H1 (cell line): ENCODE measurements at regions not wholly inside any gene's neighbourhood (a gene's known extent, or its start where the extent isn't known, plus 50 kb on each side); places are given as distances from the start of the nearest gene placed in this dataset.

Experiments
- CTCF ChIA-PET: fragments of 300-600 bp; sonication (Branson Sonifier 250); formaldehyde crosslinking; loops from one replicate; lab custom pipeline; 2021; ENCODE audit not compliant: partially characterized antibody; lab: Charles Lee
- POLR2A ChIA-PET: fragments of 300-600 bp; sonication (Branson Sonifier 250); formaldehyde crosslinking; loops from one replicate; lab custom pipeline; 2021; ENCODE audit warnings: inconsistent platforms; ENCODE audit not compliant: partially characterized antibody; lab: Charles Lee
- DNase-seq, 2 experiments: peaks; one replicate each; pipeline versions ENCODE4 v3.0.0 to v3.0.0-alpha.2; 2010 to 2022; ENCODE audit warnings: low spot score in 2 of 2, low read depth in 1 of 2, mixed read lengths in 1 of 2
- FAIRE-seq: peaks from 2 replicates; lab custom pipeline; 2011; peaks lifted over from hg19 to GRCh38; lab: Jason Lieb, UNC
- H2AFZ ChIP-seq: 2 replicates; pipeline ENCODE4 v1.8.1; 2012; ENCODE audit warnings: low read length, inconsistent platforms
- H2AK5ac ChIP-seq: 2 replicates; pipeline ENCODE4 v1.6.1; 2013; ENCODE audit warnings: low read depth, low read length
- H2BK120ac ChIP-seq: replicated peaks from 2 replicates; pipeline ENCODE3; 2013; ENCODE audit warnings: low read depth, low read length, inconsistent platforms
- H2BK12ac ChIP-seq: 2 replicates; pipeline ENCODE4 v1.6.1; 2013; ENCODE audit warnings: low read depth, low read length
- H2BK15ac ChIP-seq: 2 replicates; pipeline ENCODE4 v1.6.1; 2013; ENCODE audit warnings: low read length
- H2BK20ac ChIP-seq: 2 replicates; pipeline ENCODE4 v1.6.1; 2013; ENCODE audit warnings: low read length
- H2BK5ac ChIP-seq: 2 replicates; pipeline ENCODE4 v1.6.1; 2013; ENCODE audit warnings: low read depth, low read length
- H3K14ac ChIP-seq: 2 replicates; pipeline ENCODE4 v1.6.1; 2013; ENCODE audit warnings: inconsistent platforms; ENCODE audit not compliant: insufficient read length
- H3K18ac ChIP-seq: 2 replicates; pipeline ENCODE4 v1.6.1; 2013; ENCODE audit warnings: low read length; ENCODE audit errors: extremely low read depth
- H3K23ac ChIP-seq: 2 replicates; pipeline ENCODE4 v1.6.1; 2013; ENCODE audit warnings: inconsistent platforms; ENCODE audit not compliant: insufficient read length
- H3K23me2 ChIP-seq: 2 replicates; pipeline ENCODE4 v1.6.1; 2013; ENCODE audit warnings: low read depth, low read length
- H3K27ac ChIP-seq: 2 replicates; pipeline ENCODE4 v1.6.1; 2011; ENCODE audit warnings: low read depth, low read length, inconsistent platforms
- H3K27me3 ChIP-seq, 4 experiments: replicated peaks in 1 of 4; 1 replicate in 1 of 4; 2 replicates in 3 of 4; pipeline versions ENCODE4 v1.6.1 to v1.8.1; 2011 to 2013; ENCODE audit warnings: low read length in 3 of 4, mild to moderate bottlenecking in 3 of 4, inconsistent platforms in 2 of 4, mixed read lengths in 2 of 4, moderate library complexity in 1 of 4; ENCODE audit not compliant: control insufficient read depth in 3 of 4, insufficient read depth in 3 of 4; ENCODE audit errors: extremely low read depth in 1 of 4
- H3K36me3 ChIP-seq, 4 experiments: 2 replicates each; pipeline versions ENCODE4 v1.6.1 to v1.8.1; 2011 to 2013; ENCODE audit warnings: mild to moderate bottlenecking in 4 of 4, low read length in 3 of 4, moderate library complexity in 2 of 4, control low read depth in 1 of 4, inconsistent platforms in 1 of 4; ENCODE audit not compliant: insufficient read depth in 4 of 4, control insufficient read depth in 2 of 4
- H3K4ac ChIP-seq: replicated peaks from 2 replicates; pipeline ENCODE3; 2013; ENCODE audit warnings: low read length, low read depth, mixed read lengths, inconsistent platforms; ENCODE audit not compliant: insufficient read length
- H3K4me1 ChIP-seq, 4 experiments: replicated peaks in 1 of 4; 1 replicate in 1 of 4; 2 replicates in 3 of 4; pipeline versions ENCODE4 v1.6.1 to v1.8.1; 2011 to 2013; ENCODE audit warnings: low read length in 3 of 4, inconsistent platforms in 2 of 4, mixed read lengths in 1 of 4; ENCODE audit not compliant: insufficient read depth in 4 of 4, control insufficient read depth in 3 of 4
- H3K4me2 ChIP-seq, 2 experiments: 2 replicates each; pipeline versions ENCODE4 v1.6.1 to v1.8.1; 2011 to 2013; ENCODE audit warnings: low read depth in 2 of 2, low read length in 2 of 2, control low read depth in 1 of 2, inconsistent platforms in 1 of 2, mild to moderate bottlenecking in 1 of 2; ENCODE audit not compliant: insufficient read depth in 1 of 2
- H3K4me3 ChIP-seq, 4 experiments: fragments of 200-600, 300-600 bp in 1 of 4; sonication (generic), shearing (Covaris generic), sonication (Bioruptor Twin) in 1 of 4; 2 replicates each; pipeline versions ENCODE4 v1.5.1 to v1.8.1; 2011 to 2016; ENCODE audit warnings: low read length in 4 of 4, low read depth in 3 of 4, control low read depth in 2 of 4, inconsistent platforms in 2 of 4, mild to moderate bottlenecking in 2 of 4, mixed read lengths in 1 of 4, moderate library complexity in 1 of 4; ENCODE audit not compliant: insufficient read depth in 2 of 4; ENCODE audit errors: extremely low read depth in 1 of 4
- H3K56ac ChIP-seq: replicated peaks from 2 replicates; pipeline ENCODE3; 2013; ENCODE audit warnings: low read depth, mild to moderate bottlenecking, mixed read lengths, low read length, inconsistent platforms; ENCODE audit not compliant: insufficient read length
- H3K79me1 ChIP-seq: 2 replicates; pipeline ENCODE4 v1.6.1; 2013; ENCODE audit warnings: low read depth, low read length, control low read depth
- H3K79me2 ChIP-seq, 2 experiments: 2 replicates each; pipeline versions ENCODE4 v1.6.1 to v1.8.1; 2012 to 2013; ENCODE audit warnings: low read length in 2 of 2, mild to moderate bottlenecking in 2 of 2, inconsistent platforms in 1 of 2; ENCODE audit not compliant: insufficient read depth in 2 of 2, control insufficient read depth in 1 of 2
- H3K9ac ChIP-seq, 4 experiments: replicated peaks in 1 of 4; 1 replicate in 1 of 4; 2 replicates in 3 of 4; pipeline versions ENCODE4 v1.6.1 to v1.8.1; 2011 to 2013; ENCODE audit warnings: low read depth in 3 of 4, low read length in 3 of 4, control low read depth in 2 of 4, mild to moderate bottlenecking in 2 of 4, moderate library complexity in 2 of 4, inconsistent platforms in 1 of 4; ENCODE audit errors: extremely low read depth in 1 of 4
- H3K9me3 ChIP-seq, 2 experiments: 2 replicates each; pipeline versions ENCODE4 v1.6.1 to v1.8.1; 2012 to 2013; ENCODE audit warnings: mild to moderate bottlenecking in 2 of 2, moderate library complexity in 2 of 2, control low read depth in 1 of 2, inconsistent platforms in 1 of 2, low read depth in 1 of 2, low read length in 1 of 2, mixed read lengths in 1 of 2; ENCODE audit not compliant: insufficient read depth in 2 of 2
- H4K20me1 ChIP-seq, 2 experiments: replicated peaks in 1 of 2; 2 replicates each; pipeline versions ENCODE3 to v1.8.1; 2011 to 2013; ENCODE audit warnings: inconsistent platforms in 2 of 2, low read length in 2 of 2, mild to moderate bottlenecking in 1 of 2; ENCODE audit not compliant: insufficient read depth in 2 of 2, control insufficient read depth in 1 of 2
- H4K5ac ChIP-seq: 2 replicates; pipeline ENCODE4 v1.6.1; 2013; ENCODE audit warnings: low read length, low read depth, mixed read lengths, inconsistent platforms; ENCODE audit not compliant: insufficient read length
- H4K8ac ChIP-seq: 2 replicates; pipeline ENCODE4 v1.8.0; 2013; ENCODE audit warnings: mild to moderate bottlenecking, moderate library complexity, low read length, inconsistent platforms; ENCODE audit not compliant: insufficient read depth; ENCODE audit errors: extremely low read depth
- H4K91ac ChIP-seq: replicated peaks from 2 replicates; pipeline ENCODE3; 2013; ENCODE audit warnings: low read length, mixed read lengths, inconsistent platforms; ENCODE audit not compliant: insufficient read length
- BACH1 ChIP-seq: IDR thresholded peaks from 2 replicates; pipeline ENCODE4 v1.6.1; 2012; ENCODE audit warnings: low read length, improper control_type of control experiment
- CBX8 ChIP-seq: fragments of 300-800, 300-1000 bp; sonication (generic); IDR thresholded peaks from 2 replicates; pipeline ENCODE4 v1.7.1; 2016; ENCODE audit warnings: low read depth, low read length, borderline replicate concordance
- CHD1 ChIP-seq: IDR thresholded peaks from 2 replicates; pipeline ENCODE4 v1.6.1; 2012; ENCODE audit warnings: low read depth, low read length, improper control_type of control experiment
- CHD2 ChIP-seq: IDR thresholded peaks from 2 replicates; pipeline ENCODE4 v1.6.1; 2012; ENCODE audit warnings: low read length, improper control_type of control experiment
- HDAC2 ChIP-seq, 2 experiments: fragments of 300-600 bp in 1 of 2; sonication (generic) in 1 of 2; IDR thresholded peaks; 2 replicates each; pipeline ENCODE4 v1.6.1; 2011 to 2012; ENCODE audit warnings: low read depth in 2 of 2, low read length in 2 of 2, mild to moderate bottlenecking in 2 of 2, moderate library complexity in 2 of 2, borderline replicate concordance in 1 of 2, inconsistent platforms in 1 of 2
- JUN ChIP-seq: IDR thresholded peaks from 2 replicates; pipeline ENCODE4 v1.6.1; 2011; ENCODE audit warnings: low read depth, mild to moderate bottlenecking, improper control_type of control experiment, low read length
- KDM5A ChIP-seq: fragments of 200-600 bp; IDR thresholded peaks from 2 replicates; pipeline ENCODE4 v1.7.1; 2012; ENCODE audit warnings: mild to moderate bottlenecking, low read length, inconsistent platforms, mixed read lengths
- NANOG ChIP-seq: IDR thresholded peaks from 2 replicates; pipeline ENCODE4 v1.6.1; 2011; ENCODE audit warnings: low read length, low read depth, mild to moderate bottlenecking, inconsistent platforms; ENCODE audit not compliant: insufficient read depth, poor library complexity, severe bottlenecking
- RNF2 ChIP-seq: fragments of 200-900, 300-1000 bp; sonication (generic); IDR thresholded peaks from 2 replicates; pipeline ENCODE4 v1.7.1; 2016; ENCODE audit warnings: borderline replicate concordance, low read depth, mild to moderate bottlenecking, antibody characterized with exemption, low read length; ENCODE audit not compliant: poor library complexity, severe bottlenecking; ENCODE audit errors: missing control alignments
- SIN3A ChIP-seq, 2 experiments: IDR thresholded peaks in 1 of 2; conservative IDR thresholded peaks in 1 of 2; 2 replicates each; pipeline ENCODE4 v1.6.1; 2011 to 2012; ENCODE audit warnings: low read length in 2 of 2, improper control_type of control experiment in 1 of 2, low read depth in 1 of 2, mild to moderate bottlenecking in 1 of 2
- SP2 ChIP-seq: IDR thresholded peaks from 2 replicates; pipeline ENCODE4 v1.6.1; 2012; ENCODE audit warnings: mild to moderate bottlenecking, low read length, inconsistent platforms
- SRF ChIP-seq: IDR thresholded peaks from 2 replicates; pipeline ENCODE4 v1.6.1; 2011; ENCODE audit warnings: mild to moderate bottlenecking, low read depth, low read length, moderate library complexity
- TBP ChIP-seq: IDR thresholded peaks from 2 replicates; pipeline ENCODE4 v1.6.1; 2011; ENCODE audit warnings: low read depth, low read length, improper control_type of control experiment
- USF2 ChIP-seq: IDR thresholded peaks from 2 replicates; pipeline ENCODE4 v1.6.1; 2011; ENCODE audit warnings: low read length, improper control_type of control experiment
- WGBS, 2 experiments: shearing (Covaris generic) in 1 of 2; methylation state at CpG; one replicate each; pipeline versions ENCODE4 v1.1.6 to v1.1.7; 2013 to 2015; ENCODE audit warnings: low lambda C conversion rate in 2 of 2, mixed read lengths in 2 of 2, inconsistent platforms in 1 of 2, low coverage in 1 of 2, missing lambda C conversion rate in 1 of 2; ENCODE audit not compliant: insufficient replicate concordance in 2 of 2, insufficient coverage in 1 of 2, insufficient read length in 1 of 2; ENCODE audit errors: extremely low coverage in 1 of 2, missing lambda C conversion rate in 1 of 2; 5-methylcytosine and 5-hydroxymethylcytosine counted together

GRCh38 chr6:112903361-112903760, 556.2 kb downstream of the RFPL4B start:
- H3K36me3 ChIP-seq = no peaks in the 10 kb centered on the region
- H4K8ac ChIP-seq = no peak overlapping the region
- no peak for DNase-seq
- H2AFZ ChIP-seq = no peak overlapping the region
- no peak overlapping the region for H2BK12ac ChIP-seq
- H3K4me3 ChIP-seq = no peak overlapping the region
- no peak overlapping the region for H2BK20ac ChIP-seq
- no peak overlapping the region for H3K14ac ChIP-seq
- H2BK5ac ChIP-seq = no peak overlapping the region
- H3K56ac ChIP-seq = no peak overlapping the region
- H3K9me3 ChIP-seq = no peaks in the 10 kb centered on the region
- no peak overlapping the region for H4K91ac ChIP-seq
- no peak overlapping the region for H4K5ac ChIP-seq
- no peak overlapping the region for H3K4me2 ChIP-seq
- no peaks in the 10 kb centered on the region for H4K20me1 ChIP-seq
- no peak overlapping the region for H3K18ac ChIP-seq
- ChIA-PET CTCF (no interaction called here), POLR2A (no interaction called here)
- H2AK5ac ChIP-seq = no peak overlapping the region
- 93% methylated on average over 2 of the region's 2 CpGs; no CpG with 5 or more reads in 1 of the 2 experiments for WGBS, 2 experiments
- H3K27me3 ChIP-seq = no peaks in the 10 kb centered on the region
- H3K4me1 ChIP-seq = no peaks in the 10 kb centered on the region
- no peak overlapping the region for H3K27ac ChIP-seq
- H2BK15ac ChIP-seq = no peak overlapping the region
- no peak overlapping the region for H2BK120ac ChIP-seq
- H3K23me2 ChIP-seq = no peaks in the 10 kb centered on the region
- no peak overlapping the region for H3K9ac ChIP-seq
- no peak overlapping the region for H3K4ac ChIP-seq
- H3K79me1 ChIP-seq = no peaks in the 10 kb centered on the region
- H3K23ac ChIP-seq = no peak overlapping the region
- TF ChIP-seq HDAC2 (IDR thresholded peaks at IDR 0.05; ENCODE audit: borderline replicate concordance in 1 of 2, low read depth in 2 of 2, low read length in 2 of 2) = no peak
- TF ChIP-seq SIN3A (conservative IDR thresholded peaks at IDR 0.05 in 1 of 2, IDR thresholded peaks at IDR 0.05 in 1 of 2; ENCODE audit: low read depth in 1 of 2, low read length in 2 of 2) = no peak
- no peak for TF ChIP-seq TBP
- TF ChIP-seq CHD1 = no peak
- TF ChIP-seq SRF = no peak
- no peak for TF ChIP-seq SP2
- no peak for TF ChIP-seq USF2
- TF ChIP-seq RNF2 = no peak
- no peak for TF ChIP-seq CHD2
- TF ChIP-seq JUN = no peak
- TF ChIP-seq NANOG = no peak
- no peak for TF ChIP-seq KDM5A
- TF ChIP-seq BACH1 = no peak
- TF ChIP-seq CBX8 = no peak
- no peak for FAIRE-seq
- H3K79me2 ChIP-seq = no peaks in the 10 kb centered on the region
